ENCODE measurements at regions not wholly inside any gene's neighbourhood (a gene's known extent, or its start where the extent isn't known, plus 50 kb on each side); places are given as distances from the start of the nearest gene placed in this dataset.

DNA sequence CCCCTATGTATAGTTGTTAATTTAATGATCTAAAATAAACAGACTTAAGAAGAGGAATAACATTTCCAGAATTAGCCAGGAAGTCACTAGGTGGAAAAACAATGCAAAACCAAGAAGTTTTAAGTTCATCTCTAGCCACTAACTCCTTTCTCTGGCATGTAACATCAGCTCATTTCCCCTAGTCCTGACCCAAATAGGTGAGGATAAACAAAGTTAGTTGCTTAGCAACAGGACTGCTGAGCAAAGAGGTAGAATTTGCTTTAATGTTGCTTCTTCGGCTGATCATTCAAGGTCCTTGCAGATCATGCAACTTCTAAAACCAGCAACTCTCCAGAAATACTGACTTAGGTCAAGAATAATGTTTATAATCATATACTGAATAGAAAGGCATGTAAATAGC is 675.8 kb downstream of the CETN3 start:
- no peak for TF ChIP-seq CTCF (IDR thresholded peaks at IDR 0.05 in 8 of 11, conservative IDR thresholded peaks at IDR 0.05 in 3 of 11)
- no peak for TF ChIP-seq POLR2AphosphoS5 (IDR thresholded peaks at IDR 0.05)

Measured in spleen (tissue), 7 donors.